Stomach (tissue), 8 donors: ENCODE measurements at regions not wholly inside any gene's neighbourhood (a gene's known extent, or its start where the extent isn't known, plus 50 kb on each side); places are given as distances from the start of the nearest gene placed in this dataset.

Source experiments
- DNase-seq, 2 donors: peaks; one replicate each; pipeline versions ENCODE4 v3.0.0 to v3.0.0-alpha.2; 2013 to 2019
- H3K27ac ChIP-seq, 5 donors: fragments of 200-600 bp in 4 of 5; sonication (generic) in 4 of 5; one replicate each; pipeline ENCODE4 v1.5.1; 2013 to 2019; ENCODE audit warnings: mild to moderate bottlenecking in 1 of 5, moderate library complexity in 1 of 5
- H3K27me3 ChIP-seq, 3 donors: fragments of 200-600 bp; sonication (generic); one replicate each; pipeline ENCODE4 v1.5.1; 2017 to 2019; ENCODE audit warnings: mixed run types in 1 of 3
- H3K36me3 ChIP-seq, 4 donors: fragments of 200-600 bp; sonication (generic); 1 replicate in 3 of 4; 2 replicates in 1 of 4; pipeline ENCODE4 v1.5.1; 2016 to 2019
- H3K4me1 ChIP-seq, 4 donors: fragments of 200-600 bp; sonication (generic); one replicate each; pipeline ENCODE4 v1.5.1; 2016 to 2019
- H3K4me3 ChIP-seq, 4 donors: fragments of 200-600 bp; sonication (generic) in 3 of 4; one replicate each; pipeline ENCODE4 v1.5.1; 2016 to 2019; ENCODE audit warnings: mild to moderate bottlenecking in 1 of 4
- H3K9me3 ChIP-seq, 4 donors: fragments of 200-600 bp; sonication (generic); one replicate each; pipeline ENCODE4 v1.5.1; 2016 to 2019
- CTCF ChIP-seq, 7 experiments: fragments of 450-650 bp in 4 of 7; fragments of 200-600 bp in 3 of 7; sonication (generic) in 3 of 7; IDR thresholded peaks; one replicate each; pipeline ENCODE4 v1.5.1; 2016 to 2019; ENCODE audit warnings: antibody characterized with exemption in 7 of 7, control low read depth in 2 of 7, mild to moderate bottlenecking in 1 of 7
- EP300 ChIP-seq: sonication (generic); formaldehyde crosslinking; IDR thresholded peaks from one replicate; pipeline ENCODE4 v1.6.1; 2017; ENCODE audit warnings: antibody characterized with exemption
- POLR2A ChIP-seq, 4 donors: fragments of 450-650 bp; IDR thresholded peaks; one replicate each; pipeline ENCODE4 v1.6.1; 2016; ENCODE audit warnings: antibody characterized with exemption in 4 of 4, control low read depth in 2 of 4, mild to moderate bottlenecking in 1 of 4, moderate library complexity in 1 of 4
- POLR2AphosphoS5 ChIP-seq, 3 donors: sonication (generic); formaldehyde crosslinking; IDR thresholded peaks; one replicate each; pipeline ENCODE4 v1.6.1; 2016; ENCODE audit warnings: antibody characterized with exemption in 3 of 3
- WGBS, 5 donors: extraction: QIAGEN DNeasy Blood & Tissue Kit in 3 of 5; methylation state at CpG; one replicate each; pipeline versions ENCODE4 v1.1.5 to v1.1.7; 2013 to 2018; 5-methylcytosine and 5-hydroxymethylcytosine counted together
- intact Hi-C: fragments of 100-400 bp; cut with DNase I; formaldehyde crosslinking; loops from one replicate; pipeline ENCODE4 v1.15.1; 2023; ENCODE audit warnings: low total_unique reads
- donor health status: healthy with polysubstance abuse.
- donor health status: Bipolar disorder and iron deficiency.
- donor health status: healthy.

GRCh38 chr11:15541079-15541478 is 426.4 kb downstream of the INSC start:
- Histone ChIP-seq H3K27me3 (no peaks in the 10 kb centered on the region), H3K4me3 (no peak overlapping the region), H3K36me3 (no peaks in the 10 kb centered on the region), H3K9me3 (no peaks in the 10 kb centered on the region), H3K4me1 (no peaks in the 10 kb centered on the region), H3K27ac (no peak overlapping the region)
- intact Hi-C loops = no loop called here
- 70 to 83% (median 76%) methylated on average over 3 of the region's 3 CpGs for WGBS, 5 donors
- no peak for TF ChIP-seq POLR2A (IDR thresholded peaks at IDR 0.05)
- DNase-seq = no peak

DNA sequence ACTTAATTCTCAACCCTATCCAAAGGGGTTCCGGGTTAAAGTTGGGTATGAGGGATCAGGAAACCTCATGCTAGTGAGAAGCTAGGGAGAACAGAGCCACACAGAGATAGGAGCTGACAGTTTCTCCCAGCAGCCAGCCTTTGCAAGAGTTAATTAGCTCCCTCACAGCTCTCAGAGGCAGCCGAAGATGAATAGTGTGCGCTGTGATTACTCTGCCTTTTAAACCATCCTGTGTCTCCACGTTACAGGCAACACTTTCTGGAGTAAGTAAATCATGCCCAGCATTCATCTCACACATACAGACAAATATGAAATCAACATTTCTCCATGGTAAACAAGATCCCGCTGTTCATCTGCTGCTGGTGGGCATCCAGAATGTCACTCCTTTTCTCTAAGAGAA is 429.6 kb downstream of the INSC start:
- intact Hi-C loops = no loop called here
- Histone ChIP-seq H3K9me3 (no peaks in the 10 kb centered on the region), H3K27me3 (no peaks in the 10 kb centered on the region), H3K27ac (no peak overlapping the region), H3K4me3 (no peak overlapping the region), H3K36me3 (no peaks in the 10 kb centered on the region), H3K4me1 (no peaks in the 10 kb centered on the region)
- no peak for DNase-seq
- 62 to 73% (median 70%) methylated on average over 5 of the region's 5 CpGs for WGBS, 5 donors
- no peak for TF ChIP-seq CTCF (IDR thresholded peaks at IDR 0.05)
- TF ChIP-seq POLR2A (IDR thresholded peaks at IDR 0.05) = no peak
- no peak for TF ChIP-seq EP300
- no peak for TF ChIP-seq POLR2AphosphoS5 (IDR thresholded peaks at IDR 0.05)

GRCh38 chr11:15547685-15548084 is 433.0 kb downstream of the INSC start:
- Histone ChIP-seq H3K27ac (no peak overlapping the region), H3K4me3 (no peak overlapping the region), H3K4me1 (no peaks in the 10 kb centered on the region), H3K9me3 (no peaks in the 10 kb centered on the region), H3K27me3 (no peaks in the 10 kb centered on the region), H3K36me3 (no peaks in the 10 kb centered on the region)
- intact Hi-C loops = no loop called here
- no peak for DNase-seq
- TF ChIP-seq CTCF (IDR thresholded peaks at IDR 0.05) = no peak
- no peak for TF ChIP-seq POLR2AphosphoS5 (IDR thresholded peaks at IDR 0.05)
- TF ChIP-seq EP300 = no peak
- no peak for TF ChIP-seq POLR2A (IDR thresholded peaks at IDR 0.05)
- WGBS, 5 donors = 56 to 85% (median 63%) methylated on average over 3 of the region's 3 CpGs

- H3K36me3 ChIP-seq = no peaks in the 10 kb centered on the region
- no peak for DNase-seq
- H3K27ac ChIP-seq = no peak overlapping the region
- intact Hi-C loops = no loop called here
- 67 to 80% (median 77%) methylated on average over 4 of the region's 4 CpGs for WGBS, 5 donors
- no peaks in the 10 kb centered on the region for H3K27me3 ChIP-seq
- H3K9me3 ChIP-seq = no peaks in the 10 kb centered on the region
- TF ChIP-seq CTCF (IDR thresholded peaks at IDR 0.05) (no peak), POLR2A (IDR thresholded peaks at IDR 0.05) (no peak), POLR2AphosphoS5 (IDR thresholded peaks at IDR 0.05) (no peak), EP300 (no peak)
- H3K4me1 ChIP-seq = no peaks in the 10 kb centered on the region
- no peak overlapping the region for H3K4me3 ChIP-seq
These were observed 437.5 kb downstream of the INSC start for GRCh38 chr11:15551901-15552851.

- intact Hi-C loops = no loop called here
- 57 to 78% (median 68%) methylated on average over 1 of the region's 1 CpG for WGBS, 5 donors
- TF ChIP-seq CTCF (IDR thresholded peaks at IDR 0.05) = no peak
- TF ChIP-seq POLR2AphosphoS5 (IDR thresholded peaks at IDR 0.05) = no peak
- TF ChIP-seq POLR2A (IDR thresholded peaks at IDR 0.05) = no peak
- no peak for TF ChIP-seq EP300
These were observed 440.4 kb downstream of the INSC start for GRCh38 chr11:15555161-15555560.

More at GRCh38 chr11:15555161-15555560, 440.4 kb downstream of the INSC start:
- H3K9me3 ChIP-seq = no peaks in the 10 kb centered on the region
- H3K27me3 ChIP-seq = peaks cover 0 to 5% (median 0%) of the 10 kb centered on the region in 3 donors
- DNase-seq = no peak
- H3K4me1 ChIP-seq = no peaks in the 10 kb centered on the region
- H3K27ac ChIP-seq = no peak overlapping the region
- H3K36me3 ChIP-seq = no peaks in the 10 kb centered on the region
- no peak overlapping the region for H3K4me3 ChIP-seq
